Body of pancreas (tissue), 4 donors: ENCODE measurements at regions not wholly inside any gene's neighbourhood (a gene's known extent, or its start where the extent isn't known, plus 50 kb on each side); places are given as distances from the start of the nearest gene placed in this dataset.

Experiments used
- ATAC-seq: fragments of 150-250 bp; one replicate; pipeline ENCODE4 v1.9.1; 2016
- DNase-seq, 4 donors: peaks; one replicate each; pipeline ENCODE4 v3.0.0-alpha.2; 2019
- H3K27ac ChIP-seq, 4 donors: fragments of 200-600 bp; sonication (generic); 1 replicate in 3 of 4; 2 replicates in 1 of 4; pipeline versions ENCODE4 v1.5.1 to v1.6.1; 2016 to 2019; ENCODE audit warnings: mild to moderate bottlenecking in 1 of 4, mixed read lengths in 1 of 4, moderate library complexity in 1 of 4
- H3K27me3 ChIP-seq, 2 donors: fragments of 200-600 bp; sonication (generic); one replicate each; pipeline ENCODE4 v1.6.0; 2016; ENCODE audit warnings: mild to moderate bottlenecking in 1 of 2
- H3K36me3 ChIP-seq, 2 donors: fragments of 200-600 bp; sonication (generic); replicated peaks in 1 of 2; 2 replicates each; pipeline ENCODE4 v1.5.1; 2016; ENCODE audit warnings: low read depth in 2 of 2; ENCODE audit not compliant: insufficient read depth in 1 of 2
- H3K4me1 ChIP-seq: fragments of 200-600 bp; sonication (generic); one replicate; pipeline ENCODE4 v1.6.0; 2016
- H3K4me3 ChIP-seq, 2 donors: fragments of 200-600 bp; sonication (generic); 1 replicate in 1 of 2; 2 replicates in 1 of 2; pipeline ENCODE4 v1.5.1; 2016 to 2019
- H3K9me3 ChIP-seq, 3 donors: fragments of 200-600 bp; sonication (generic); 1 replicate in 2 of 3; 2 replicates in 1 of 3; pipeline ENCODE4 v1.5.1; 2016
- POLR2A ChIP-seq, 3 donors: fragments of 450-650 bp; IDR thresholded peaks; one replicate each; pipeline ENCODE4 v1.6.1; 2016; ENCODE audit warnings: antibody characterized with exemption in 3 of 3, mild to moderate bottlenecking in 2 of 3
- WGBS, 2 donors: methylation state at CpG; one replicate each; pipeline ENCODE4 v1.1.5; 2017; 5-methylcytosine and 5-hydroxymethylcytosine counted together
- intact Hi-C: fragments of 100-400 bp; cut with DNase I; formaldehyde crosslinking; loops from one replicate; pipeline ENCODE4 v1.15.1; 2023
- TF ChIP-seq, protein P1 (sequence below), 7 experiments: fragments of 450-650 bp in 4 of 7; fragments of 200-600 bp in 3 of 7; sonication (generic) in 3 of 7; IDR thresholded peaks; one replicate each; pipeline ENCODE4 v1.5.1; 2016 to 2019; ENCODE audit warnings: antibody characterized with exemption in 7 of 7

DNA sequence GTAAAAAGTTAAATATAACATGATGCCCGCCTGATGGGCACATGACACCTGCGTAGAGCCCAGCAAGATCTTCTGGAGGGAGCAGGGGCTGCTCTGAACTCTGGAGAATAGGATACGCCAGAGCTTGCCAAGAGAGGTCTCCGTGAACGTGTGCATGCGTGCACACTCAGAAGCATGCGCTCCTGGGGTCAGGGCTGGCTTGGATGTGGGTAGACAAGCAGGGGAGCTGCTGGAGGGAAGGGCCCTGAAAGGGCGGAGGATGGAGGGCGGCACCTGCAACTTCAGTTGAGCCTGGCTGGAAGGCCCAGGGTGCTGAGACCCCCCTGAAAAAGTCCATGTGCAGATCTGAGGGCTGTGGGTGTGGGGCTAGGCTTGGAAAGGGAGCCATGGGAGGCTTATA lies 828.4 kb upstream of the SALL3 start:
- H3K4me3 ChIP-seq: no peak overlapping the region
- no peaks in the 10 kb centered on the region for H3K27me3 ChIP-seq
- ATAC-seq (no peak), DNase-seq (no peak)
- no peaks in the 10 kb centered on the region for H3K9me3 ChIP-seq
- WGBS, 2 donors: 69 to 70% methylated on average over 9 of the region's 9 CpGs
- TF ChIP-seq POLR2A (IDR thresholded peaks at IDR 0.05): no peak
- TF ChIP-seq, protein P1, sequence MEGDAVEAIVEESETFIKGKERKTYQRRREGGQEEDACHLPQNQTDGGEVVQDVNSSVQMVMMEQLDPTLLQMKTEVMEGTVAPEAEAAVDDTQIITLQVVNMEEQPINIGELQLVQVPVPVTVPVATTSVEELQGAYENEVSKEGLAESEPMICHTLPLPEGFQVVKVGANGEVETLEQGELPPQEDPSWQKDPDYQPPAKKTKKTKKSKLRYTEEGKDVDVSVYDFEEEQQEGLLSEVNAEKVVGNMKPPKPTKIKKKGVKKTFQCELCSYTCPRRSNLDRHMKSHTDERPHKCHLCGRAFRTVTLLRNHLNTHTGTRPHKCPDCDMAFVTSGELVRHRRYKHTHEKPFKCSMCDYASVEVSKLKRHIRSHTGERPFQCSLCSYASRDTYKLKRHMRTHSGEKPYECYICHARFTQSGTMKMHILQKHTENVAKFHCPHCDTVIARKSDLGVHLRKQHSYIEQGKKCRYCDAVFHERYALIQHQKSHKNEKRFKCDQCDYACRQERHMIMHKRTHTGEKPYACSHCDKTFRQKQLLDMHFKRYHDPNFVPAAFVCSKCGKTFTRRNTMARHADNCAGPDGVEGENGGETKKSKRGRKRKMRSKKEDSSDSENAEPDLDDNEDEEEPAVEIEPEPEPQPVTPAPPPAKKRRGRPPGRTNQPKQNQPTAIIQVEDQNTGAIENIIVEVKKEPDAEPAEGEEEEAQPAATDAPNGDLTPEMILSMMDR (IDR thresholded peaks at IDR 0.05): no peak
- no peaks in the 10 kb centered on the region for H3K36me3 ChIP-seq
- H3K4me1 ChIP-seq: no peaks in the 10 kb centered on the region
- H3K27ac ChIP-seq: no peak overlapping the region
- intact Hi-C loops: no loop called here

DNA sequence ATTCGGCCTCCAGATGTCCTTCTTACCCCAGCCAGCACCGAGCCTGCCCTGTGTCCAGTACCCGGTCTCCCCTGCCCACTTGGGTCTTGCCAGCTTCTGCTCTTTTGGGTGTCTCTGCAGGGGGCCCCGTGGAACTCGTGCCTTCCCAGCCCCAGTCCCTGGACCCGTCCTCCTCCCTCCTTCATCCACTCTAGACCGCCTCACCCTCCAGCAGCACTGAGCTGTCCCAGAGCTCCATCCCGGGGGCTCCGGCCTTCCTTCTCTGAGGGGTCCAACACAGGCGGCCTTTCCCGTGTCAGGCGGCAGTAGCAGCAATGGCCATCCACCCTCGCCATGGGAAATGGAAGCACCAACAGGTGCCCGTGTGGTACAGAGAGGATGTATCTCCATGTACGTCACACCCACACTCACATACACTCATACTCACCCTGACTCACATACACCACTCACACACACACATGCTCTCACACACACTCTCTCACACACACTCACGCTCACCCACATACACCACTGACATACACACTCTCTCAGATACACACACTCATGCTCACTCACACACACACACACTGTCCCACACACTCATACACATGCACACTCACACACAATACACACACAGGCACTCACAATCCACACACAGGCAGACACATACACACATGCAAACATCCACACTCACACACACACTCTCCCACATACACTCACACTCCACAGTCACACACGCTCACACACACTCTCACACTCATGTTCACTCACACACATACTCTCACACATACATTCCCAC lies 827.5 kb upstream of the SALL3 start:
- H3K9me3 ChIP-seq: no peaks in the 10 kb centered on the region
- no peaks in the 10 kb centered on the region for H3K4me1 ChIP-seq
- no peak overlapping the region for H3K4me3 ChIP-seq
- no peaks in the 10 kb centered on the region for H3K36me3 ChIP-seq
- DNase-seq (no peak), ATAC-seq (no peak)
- WGBS, 2 donors: 71 to 78% methylated on average over 17 of the region's 17 CpGs
- TF ChIP-seq, protein P1 (IDR thresholded peaks at IDR 0.05): no peak
- TF ChIP-seq POLR2A (IDR thresholded peaks at IDR 0.05): no peak
- H3K27ac ChIP-seq: no peak overlapping the region
- intact Hi-C loops: no loop called here
- no peaks in the 10 kb centered on the region for H3K27me3 ChIP-seq

DNA sequence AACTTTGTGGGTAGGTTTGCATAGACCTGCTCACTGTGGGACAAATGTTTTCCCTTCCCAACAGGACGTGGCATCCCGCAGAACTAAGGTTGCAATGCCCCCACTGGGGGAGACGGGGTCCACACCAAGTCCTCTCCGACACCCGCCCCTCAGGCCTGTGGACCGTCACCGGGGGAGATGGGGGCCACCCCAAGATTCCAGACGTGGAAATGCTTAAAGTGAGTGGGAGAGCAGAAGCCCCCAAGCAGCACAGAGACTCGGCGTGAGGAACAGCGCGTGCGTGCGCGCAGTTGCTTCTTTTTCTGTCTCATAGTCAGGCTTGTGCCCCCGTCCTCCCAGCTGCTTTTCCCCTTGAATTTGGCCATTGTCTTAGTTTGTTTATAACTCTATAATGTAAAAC lies 826.3 kb upstream of the SALL3 start:
- H3K36me3 ChIP-seq: no peaks in the 10 kb centered on the region
- no peak for DNase-seq
- no peak for ATAC-seq
- H3K9me3 ChIP-seq: no peaks in the 10 kb centered on the region
- intact Hi-C loops: no loop called here
- H3K27ac ChIP-seq: no peak overlapping the region
- no peak overlapping the region for H3K4me3 ChIP-seq
- WGBS, 2 donors: 78 to 85% methylated on average over 16 of the region's 16 CpGs
- TF ChIP-seq, protein P1 (IDR thresholded peaks at IDR 0.05): no peak
- TF ChIP-seq POLR2A (IDR thresholded peaks at IDR 0.05): no peak
- H3K27me3 ChIP-seq: no peaks in the 10 kb centered on the region
- H3K4me1 ChIP-seq: no peaks in the 10 kb centered on the region

DNA sequence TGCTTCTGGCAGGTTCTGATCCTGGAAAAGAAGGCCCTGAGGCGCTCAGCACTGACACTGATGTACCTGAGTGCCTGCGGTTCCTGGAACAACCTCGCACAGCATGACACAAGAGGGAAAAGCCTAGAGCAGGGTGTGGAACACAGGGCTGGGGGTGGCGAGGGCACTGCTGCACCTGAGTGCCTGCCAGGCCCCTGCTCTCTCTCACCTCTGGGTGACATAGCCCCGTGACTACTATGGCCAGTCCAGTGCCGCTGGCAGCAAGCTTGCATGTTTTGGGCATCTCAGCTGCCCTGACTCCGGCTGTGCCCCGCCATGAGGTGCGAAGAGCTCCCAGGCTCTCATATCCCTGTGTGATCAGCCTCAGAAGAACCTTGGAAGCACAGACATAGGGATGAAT lies 825.2 kb upstream of the SALL3 start:
- ATAC-seq (no peak), DNase-seq (no peak)
- intact Hi-C loops: no loop called here
- Histone ChIP-seq H3K4me3 (no peak overlapping the region), H3K4me1 (no peaks in the 10 kb centered on the region), H3K36me3 (no peaks in the 10 kb centered on the region), H3K27me3 (no peaks in the 10 kb centered on the region), H3K27ac (no peak overlapping the region), H3K9me3 (no peaks in the 10 kb centered on the region)
- 70 to 78% methylated on average over 6 to 9 of the region's 9 CpGs for WGBS, 2 donors
- TF ChIP-seq, protein P1 (IDR thresholded peaks at IDR 0.05): no peak
- no peak for TF ChIP-seq POLR2A (IDR thresholded peaks at IDR 0.05)

DNA sequence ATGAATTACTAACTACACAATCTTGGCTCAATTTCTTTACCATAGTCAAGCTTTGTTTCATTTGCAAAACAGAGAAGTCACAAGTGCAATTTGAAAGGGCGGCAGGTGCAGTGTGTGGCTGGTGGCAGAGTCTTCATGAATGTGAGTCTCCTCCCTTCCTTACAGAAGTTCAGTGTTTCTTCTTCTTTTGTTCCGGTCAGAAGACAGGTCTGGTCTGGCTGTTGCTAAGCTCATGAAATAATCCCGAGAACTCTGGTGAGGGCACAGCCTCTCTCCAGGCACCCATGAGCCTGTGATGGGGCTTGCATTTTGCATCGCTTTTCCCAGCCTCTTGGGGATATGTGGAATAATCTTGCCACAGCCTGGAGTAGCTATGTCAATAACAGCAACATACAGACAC lies 824.8 kb upstream of the SALL3 start:
- no peak overlapping the region for H3K4me3 ChIP-seq
- intact Hi-C loops: no loop called here
- no peak for DNase-seq
- H3K4me1 ChIP-seq: no peaks in the 10 kb centered on the region
- WGBS, 2 donors: 51 to 59% methylated on average over 4 of the region's 4 CpGs
- no peak for ATAC-seq
- no peak for TF ChIP-seq POLR2A (IDR thresholded peaks at IDR 0.05)
- TF ChIP-seq, protein P1 (IDR thresholded peaks at IDR 0.05): no peak
- H3K27ac ChIP-seq: no peak overlapping the region
- no peaks in the 10 kb centered on the region for H3K9me3 ChIP-seq
- H3K27me3 ChIP-seq: no peaks in the 10 kb centered on the region
- no peaks in the 10 kb centered on the region for H3K36me3 ChIP-seq
